ENCODE measurements at regions not wholly inside any gene's neighbourhood (a gene's known extent, or its start where the extent isn't known, plus 50 kb on each side); places are given as distances from the start of the nearest gene placed in this dataset.

DNA sequence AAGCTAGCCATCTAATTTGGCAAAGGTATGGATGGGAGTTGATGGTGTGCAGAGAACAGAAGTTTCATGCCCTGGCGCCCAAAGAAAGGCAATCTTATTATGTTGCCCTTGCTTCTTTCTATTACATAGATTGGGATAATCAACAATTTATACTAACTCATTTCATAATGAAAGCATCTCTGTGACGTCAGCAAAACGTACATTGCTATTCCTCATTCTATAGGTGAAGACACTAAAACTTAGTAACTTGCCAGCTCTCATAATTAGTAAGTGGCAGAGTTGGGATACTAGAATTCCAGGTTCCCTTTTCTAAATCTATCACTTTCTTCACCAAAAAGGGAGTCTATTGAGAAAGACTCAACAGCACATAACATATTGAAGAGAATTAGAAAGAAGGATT lies 374.8 kb downstream of the NR2F1-AS1 start:
- TF ChIP-seq, protein P1, sequence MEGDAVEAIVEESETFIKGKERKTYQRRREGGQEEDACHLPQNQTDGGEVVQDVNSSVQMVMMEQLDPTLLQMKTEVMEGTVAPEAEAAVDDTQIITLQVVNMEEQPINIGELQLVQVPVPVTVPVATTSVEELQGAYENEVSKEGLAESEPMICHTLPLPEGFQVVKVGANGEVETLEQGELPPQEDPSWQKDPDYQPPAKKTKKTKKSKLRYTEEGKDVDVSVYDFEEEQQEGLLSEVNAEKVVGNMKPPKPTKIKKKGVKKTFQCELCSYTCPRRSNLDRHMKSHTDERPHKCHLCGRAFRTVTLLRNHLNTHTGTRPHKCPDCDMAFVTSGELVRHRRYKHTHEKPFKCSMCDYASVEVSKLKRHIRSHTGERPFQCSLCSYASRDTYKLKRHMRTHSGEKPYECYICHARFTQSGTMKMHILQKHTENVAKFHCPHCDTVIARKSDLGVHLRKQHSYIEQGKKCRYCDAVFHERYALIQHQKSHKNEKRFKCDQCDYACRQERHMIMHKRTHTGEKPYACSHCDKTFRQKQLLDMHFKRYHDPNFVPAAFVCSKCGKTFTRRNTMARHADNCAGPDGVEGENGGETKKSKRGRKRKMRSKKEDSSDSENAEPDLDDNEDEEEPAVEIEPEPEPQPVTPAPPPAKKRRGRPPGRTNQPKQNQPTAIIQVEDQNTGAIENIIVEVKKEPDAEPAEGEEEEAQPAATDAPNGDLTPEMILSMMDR (IDR thresholded peaks at IDR 0.05): no peak
- TF ChIP-seq EP300 (IDR thresholded peaks at IDR 0.05; ENCODE audit: low read depth): no peak
- no peak for TF ChIP-seq POLR2A (IDR thresholded peaks at IDR 0.05)
- no peak for TF ChIP-seq POLR2AphosphoS5 (IDR thresholded peaks at IDR 0.05)
